Vagina (tissue), 2 donors: ENCODE measurements at regions not wholly inside any gene's neighbourhood (a gene's known extent, or its start where the extent isn't known, plus 50 kb on each side); places are given as distances from the start of the nearest gene placed in this dataset.

Experiments
- POLR2A ChIP-seq, 2 donors: fragments of 450-650 bp; IDR thresholded peaks; one replicate each; pipeline ENCODE4 v1.6.1; 2017; ENCODE audit warnings: antibody characterized with exemption in 2 of 2, mild to moderate bottlenecking in 2 of 2, moderate library complexity in 2 of 2
- POLR2AphosphoS5 ChIP-seq, 2 donors: sonication (generic); formaldehyde crosslinking; IDR thresholded peaks; one replicate each; pipeline ENCODE4 v1.9.0; 2017; ENCODE audit warnings: antibody characterized with exemption in 2 of 2, mild to moderate bottlenecking in 2 of 2, low read depth in 1 of 2; ENCODE audit not compliant: insufficient read depth in 1 of 2
- TF ChIP-seq, protein P1 (sequence below), 3 experiments: fragments of 450-650 bp in 2 of 3; fragments of 200-600 bp in 1 of 3; sonication (generic) in 1 of 3; IDR thresholded peaks; one replicate each; pipeline ENCODE4 v1.5.1; 2017 to 2019; ENCODE audit warnings: antibody characterized with exemption in 3 of 3, mild to moderate bottlenecking in 2 of 3, moderate library complexity in 2 of 3

- TF ChIP-seq POLR2AphosphoS5 (IDR thresholded peaks at IDR 0.05; ENCODE audit: insufficient read depth in 1 of 2, low read depth in 1 of 2): no peak
- TF ChIP-seq POLR2A (IDR thresholded peaks at IDR 0.05): no peak
- TF ChIP-seq, protein P1, sequence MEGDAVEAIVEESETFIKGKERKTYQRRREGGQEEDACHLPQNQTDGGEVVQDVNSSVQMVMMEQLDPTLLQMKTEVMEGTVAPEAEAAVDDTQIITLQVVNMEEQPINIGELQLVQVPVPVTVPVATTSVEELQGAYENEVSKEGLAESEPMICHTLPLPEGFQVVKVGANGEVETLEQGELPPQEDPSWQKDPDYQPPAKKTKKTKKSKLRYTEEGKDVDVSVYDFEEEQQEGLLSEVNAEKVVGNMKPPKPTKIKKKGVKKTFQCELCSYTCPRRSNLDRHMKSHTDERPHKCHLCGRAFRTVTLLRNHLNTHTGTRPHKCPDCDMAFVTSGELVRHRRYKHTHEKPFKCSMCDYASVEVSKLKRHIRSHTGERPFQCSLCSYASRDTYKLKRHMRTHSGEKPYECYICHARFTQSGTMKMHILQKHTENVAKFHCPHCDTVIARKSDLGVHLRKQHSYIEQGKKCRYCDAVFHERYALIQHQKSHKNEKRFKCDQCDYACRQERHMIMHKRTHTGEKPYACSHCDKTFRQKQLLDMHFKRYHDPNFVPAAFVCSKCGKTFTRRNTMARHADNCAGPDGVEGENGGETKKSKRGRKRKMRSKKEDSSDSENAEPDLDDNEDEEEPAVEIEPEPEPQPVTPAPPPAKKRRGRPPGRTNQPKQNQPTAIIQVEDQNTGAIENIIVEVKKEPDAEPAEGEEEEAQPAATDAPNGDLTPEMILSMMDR (IDR thresholded peaks at IDR 0.05): no peak
Measured at GRCh38 chr2:150856596-150857281, 369.3 kb upstream of the RND3 start.
